ENCODE measurements at regions not wholly inside any gene's neighbourhood (a gene's known extent, or its start where the extent isn't known, plus 50 kb on each side); places are given as distances from the start of the nearest gene placed in this dataset.

GRCh38 chr5:133780619-133781280 is 168.4 kb upstream of the FSTL4 start:
- TF ChIP-seq ASH2L (IDR thresholded peaks at IDR 0.05; ENCODE audit: low read length) (no peak), POLR2A (IDR thresholded peaks at IDR 0.05; ENCODE audit: control extremely low read depth in 1 of 2, low read depth in 2 of 2, low read length in 2 of 2) (no peak), CTCF (IDR thresholded peaks at IDR 0.05; ENCODE audit: control extremely low read depth in 1 of 3, insufficient read depth in 1 of 3, low read depth in 1 of 3, low read length in 3 of 3) (no peak), TBP (IDR thresholded peaks at IDR 0.05; ENCODE audit: low read depth, low read length) (no peak), RFX5 (IDR thresholded peaks at IDR 0.05; ENCODE audit: borderline replicate concordance, low read depth, low read length) (no peak), RXRA (IDR thresholded peaks at IDR 0.05; ENCODE audit: insufficient read depth, low read depth, low read length) (no peak), SP2 (IDR thresholded peaks at IDR 0.05; ENCODE audit: low read length) (no peak), HDAC6 (IDR thresholded peaks at IDR 0.05; ENCODE audit: low read depth, low read length) (no peak), FOSL1 (IDR thresholded peaks at IDR 0.05; ENCODE audit: insufficient read depth, low read depth, low read length) (no peak), EZH2 (IDR thresholded peaks at IDR 0.05; ENCODE audit: low read depth, low read length, severe bottlenecking) (no peak), HDAC2 (IDR thresholded peaks at IDR 0.05; ENCODE audit: borderline replicate concordance in 1 of 2, low read depth in 2 of 2, low read length in 2 of 2) (no peak), NRF1 (IDR thresholded peaks at IDR 0.05; ENCODE audit: low read depth, low read length) (no peak), PHF8 (conservative IDR thresholded peaks at IDR 0.05; ENCODE audit: low read depth, low read length) (no peak), CEBPB (IDR thresholded peaks at IDR 0.05; ENCODE audit: low read depth, low read length) (no peak)
